SK-N-MC (cell line): ENCODE measurements at regions not wholly inside any gene's neighbourhood (a gene's known extent, or its start where the extent isn't known, plus 50 kb on each side); places are given as distances from the start of the nearest gene placed in this dataset.
"Not testable (repeated sequence)": the region's sequence is repeated elsewhere in the genome, so short reads cannot be mapped to it uniquely, and the experiment has no call there.

Experiments
- DNase-seq: peaks from one replicate; pipeline ENCODE4 v3.0.0-alpha.2; 2011; ENCODE audit warnings: low read depth, low spot score
- H3K27ac ChIP-seq: fragments of 200-600 bp; sonication (generic); 2 replicates; pipeline ENCODE4 v1.5.1; 2016; ENCODE audit warnings: mixed run types
- H3K36me3 ChIP-seq: fragments of 200-600 bp; sonication (generic); 2 replicates; pipeline ENCODE4 v1.6.1; 2017; ENCODE audit warnings: antibody characterized with exemption, low read length, mixed read lengths; ENCODE audit not compliant: insufficient read depth
- H3K4me3 ChIP-seq: fragments of 200-600 bp; sonication (generic); 2 replicates; pipeline ENCODE4 v1.5.1; 2016
- H3K9ac ChIP-seq: fragments of 200-600 bp; sonication (generic); 2 replicates; pipeline ENCODE4 v1.8.0; 2017; ENCODE audit warnings: mixed run types, mixed read lengths; ENCODE audit not compliant: insufficient read length
- H3K9me3 ChIP-seq: fragments of 200-600 bp; sonication (generic); 2 replicates; pipeline ENCODE4 v1.6.1; 2017; ENCODE audit warnings: low read depth, mild to moderate bottlenecking, antibody characterized with exemption, low read length, moderate library complexity, mixed read lengths
- EZH2 ChIP-seq: fragments of 200-600 bp; sonication (generic); IDR thresholded peaks from one replicate; pipeline ENCODE4 v1.6.1; 2017; ENCODE audit warnings: antibody characterized with exemption
- FOXP2 ChIP-seq: optimal IDR thresholded peaks from 2 replicates; pipeline ENCODE3; 2011; ENCODE audit warnings: mild to moderate bottlenecking, moderate library complexity; ENCODE audit not compliant: insufficient read depth; ENCODE audit errors: extremely low read length, control extremely low read depth
- POLR2AphosphoS5 ChIP-seq: IDR thresholded peaks from 2 replicates; pipeline ENCODE4 v1.6.1; 2012; ENCODE audit warnings: mild to moderate bottlenecking, low read depth, low read length, borderline replicate concordance

DNA sequence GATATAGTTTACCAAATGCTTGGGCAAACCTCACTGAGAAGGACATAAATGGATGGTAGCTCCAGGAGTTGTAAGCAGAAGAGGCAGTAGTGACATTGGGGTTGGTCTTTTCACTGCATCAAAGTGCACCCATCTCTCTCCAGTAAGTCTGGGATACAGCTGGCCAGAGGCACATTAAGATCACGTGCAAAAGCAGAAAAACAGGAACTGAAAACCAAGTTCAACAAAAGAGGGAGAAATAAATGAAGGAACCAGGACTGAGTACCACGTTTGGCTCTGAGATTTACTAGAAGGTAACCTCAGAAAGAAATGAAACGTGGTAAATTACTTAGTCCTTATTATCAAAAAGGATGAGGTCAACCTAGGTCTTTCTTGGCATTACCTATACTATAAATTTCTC, 259.2 kb downstream of the OSR1 start:
- no peak overlapping the region for H3K27ac ChIP-seq
- H3K36me3 ChIP-seq, result no peaks in the 10 kb centered on the region
- DNase-seq, result no peak

GRCh38 chr2:19098467-19099160, 259.8 kb downstream of the OSR1 start:
- H3K9ac ChIP-seq, result no peak overlapping the region
- no peak overlapping the region for H3K27ac ChIP-seq
- TF ChIP-seq FOXP2 (no peak), EZH2 (no peak)
- no peak for DNase-seq
- no peaks in the 10 kb centered on the region for H3K36me3 ChIP-seq
- no peak overlapping the region for H3K4me3 ChIP-seq
- H3K9me3 ChIP-seq, result no peaks in the 10 kb centered on the region

More for the DNA sequence above, 259.2 kb downstream of the OSR1 start:
- no peaks in the 10 kb centered on the region for H3K9me3 ChIP-seq
- no peak overlapping the region for H3K9ac ChIP-seq
- H3K4me3 ChIP-seq, result no peak overlapping the region
- TF ChIP-seq FOXP2 (no peak), POLR2AphosphoS5 (no peak), EZH2 (no peak)

DNA sequence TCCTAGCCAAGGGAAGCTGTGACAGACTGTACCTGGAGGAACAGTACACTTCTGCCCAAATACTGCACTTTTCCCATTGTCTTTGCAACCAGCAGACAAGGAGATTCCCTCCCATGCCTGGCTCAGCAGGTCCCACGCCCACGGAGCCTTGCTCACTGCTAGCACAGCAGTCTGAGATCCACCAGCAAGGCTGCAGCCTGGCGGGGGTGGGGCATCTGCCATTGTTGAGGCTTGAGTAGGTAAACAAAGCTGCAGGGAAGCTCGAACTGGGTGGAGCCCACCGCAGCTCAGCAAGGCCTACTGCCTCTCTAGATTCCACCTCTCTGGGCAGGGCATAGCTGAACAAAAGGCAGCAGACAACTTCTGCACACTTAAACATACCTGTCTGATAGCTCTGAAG, 268.9 kb downstream of the OSR1 start:
- not testable (repeated sequence) for H3K27ac ChIP-seq, H3K4me3 ChIP-seq, H3K9me3 ChIP-seq, DNase-seq, H3K36me3 ChIP-seq, H3K9ac ChIP-seq

DNA sequence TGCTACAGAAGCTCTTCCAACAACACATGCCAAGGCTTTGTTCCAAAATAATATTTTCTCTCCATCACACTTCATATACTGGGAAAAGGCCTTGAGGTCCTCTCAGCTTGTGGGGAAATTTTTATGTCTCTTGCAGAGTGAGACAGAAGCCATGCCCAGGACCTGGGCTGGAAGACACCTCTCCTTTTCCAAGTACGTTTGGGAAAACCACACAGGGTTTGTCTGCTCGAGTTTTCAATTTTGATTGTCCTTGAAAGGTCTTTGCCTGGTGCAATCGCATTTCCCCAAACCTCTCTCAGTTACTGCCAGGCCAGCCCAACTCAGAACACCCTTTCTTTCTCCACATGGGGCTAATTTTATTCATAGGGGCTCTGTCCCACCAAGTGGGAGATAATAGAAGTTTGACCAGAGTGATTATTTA, 272.2 kb downstream of the OSR1 start:
- TF ChIP-seq EZH2 (no peak), POLR2AphosphoS5 (no peak), FOXP2 (no peak)
- DNase-seq, result no peak
- Histone ChIP-seq H3K4me3 (no peak overlapping the region), H3K27ac (no peak overlapping the region), H3K9ac (no peak overlapping the region), H3K36me3 (no peaks in the 10 kb centered on the region), H3K9me3 (no peaks in the 10 kb centered on the region)

DNA sequence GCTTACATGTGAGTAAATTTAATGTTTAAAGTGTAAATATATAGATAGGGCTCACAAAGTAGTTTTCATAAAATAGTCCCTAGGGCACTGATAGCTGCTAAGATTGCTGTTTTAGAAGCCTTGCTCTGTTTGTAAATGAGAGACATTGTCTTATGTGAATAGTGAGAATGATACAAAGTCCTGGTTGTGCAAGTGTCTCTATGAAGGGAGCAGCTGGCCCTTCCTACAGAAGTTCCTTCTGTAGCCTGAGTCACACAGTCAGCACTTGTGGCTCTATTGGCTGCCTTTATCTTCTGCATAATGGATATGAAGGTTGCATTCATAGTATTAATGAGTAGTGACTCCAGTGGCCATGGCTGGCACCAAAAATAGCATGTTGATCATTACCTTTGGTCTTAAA, 279.7 kb downstream of the OSR1 start:
- Histone ChIP-seq H3K4me3 (no peak overlapping the region), H3K9ac (no peak overlapping the region), H3K27ac (no peak overlapping the region), H3K36me3 (no peaks in the 10 kb centered on the region), H3K9me3 (no peaks in the 10 kb centered on the region)
- TF ChIP-seq FOXP2, result no peak
- TF ChIP-seq EZH2, result no peak
- no peak for TF ChIP-seq POLR2AphosphoS5
- DNase-seq, result no peak

- DNase-seq, result no peak
- H3K9ac ChIP-seq, result no peak overlapping the region
- H3K27ac ChIP-seq, result no peak overlapping the region
- H3K36me3 ChIP-seq, result no peaks in the 10 kb centered on the region
- TF ChIP-seq FOXP2 (no peak), EZH2 (no peak), POLR2AphosphoS5 (no peak)
- H3K4me3 ChIP-seq, result no peak overlapping the region
- no peaks in the 10 kb centered on the region for H3K9me3 ChIP-seq
These were observed 284.9 kb downstream of the OSR1 start for GRCh38 chr2:19073522-19073921.

DNA sequence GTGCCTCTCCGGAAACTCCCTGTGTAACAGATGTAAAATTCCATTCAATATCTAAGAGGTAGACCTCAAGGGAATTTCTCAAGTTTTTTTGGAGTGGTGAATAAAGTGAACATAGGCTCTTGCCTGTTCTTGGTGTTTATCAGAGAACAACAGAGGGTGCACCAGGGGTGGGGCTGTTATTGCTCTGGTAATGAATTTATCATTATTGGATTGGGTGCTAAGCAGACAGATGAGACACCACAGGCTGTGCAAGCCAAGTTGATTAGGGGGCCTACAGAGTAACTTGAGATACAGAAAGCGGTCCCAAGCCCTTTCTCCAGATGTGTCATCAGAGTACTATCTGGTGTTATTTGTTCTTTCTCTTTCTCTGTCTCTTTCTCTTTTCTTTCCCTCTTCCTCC, 286.3 kb downstream of the OSR1 start:
- Histone ChIP-seq H3K36me3 (no peaks in the 10 kb centered on the region), H3K4me3 (no peak overlapping the region), H3K27ac (no peak overlapping the region), H3K9me3 (no peaks in the 10 kb centered on the region), H3K9ac (no peak overlapping the region)
- DNase-seq, result no peak
- no peak for TF ChIP-seq POLR2AphosphoS5
- TF ChIP-seq EZH2, result no peak
- TF ChIP-seq FOXP2, result no peak

- Histone ChIP-seq H3K27ac (no peak overlapping the region), H3K9me3 (no peaks in the 10 kb centered on the region), H3K9ac (no peak overlapping the region), H3K4me3 (no peak overlapping the region), H3K36me3 (no peaks in the 10 kb centered on the region)
- TF ChIP-seq FOXP2 (no peak), EZH2 (no peak), POLR2AphosphoS5 (no peak)
- no peak for DNase-seq
These were observed 287.5 kb downstream of the OSR1 start for GRCh38 chr2:19070886-19071285.

DNA sequence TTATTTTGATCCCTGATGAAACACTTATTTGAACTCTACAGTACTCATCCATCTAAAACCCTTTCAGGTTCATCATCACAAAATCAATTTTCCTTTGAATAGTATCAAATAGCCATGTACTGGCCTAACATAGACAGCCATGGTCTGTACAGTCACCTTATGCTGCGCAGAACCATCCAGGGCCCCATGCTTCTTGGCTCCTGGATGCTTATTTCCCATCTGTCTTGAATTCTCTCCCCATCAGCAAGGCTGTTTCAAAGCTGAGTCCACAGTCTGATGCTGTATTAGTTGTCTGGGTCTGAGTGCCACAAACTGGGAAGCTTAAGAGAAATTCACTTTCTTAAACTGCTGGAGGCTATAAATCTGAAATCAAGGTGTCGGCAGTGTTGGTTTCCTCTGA, 290.2 kb downstream of the OSR1 start:
- Histone ChIP-seq H3K4me3 (no peak overlapping the region), H3K9me3 (no peaks in the 10 kb centered on the region), H3K36me3 (no peaks in the 10 kb centered on the region), H3K27ac (no peak overlapping the region), H3K9ac (no peak overlapping the region)
- no peak for DNase-seq
- TF ChIP-seq FOXP2, result no peak
- TF ChIP-seq POLR2AphosphoS5, result no peak
- no peak for TF ChIP-seq EZH2
